Epithelial cell of proximal tubule (primary cell): ENCODE measurements at regions not wholly inside any gene's neighbourhood (a gene's known extent, or its start where the extent isn't known, plus 50 kb on each side); places are given as distances from the start of the nearest gene placed in this dataset.

Experiments used
- DNase-seq: peaks from one replicate; pipeline ENCODE4 v3.0.0-alpha.2; 2011; ENCODE audit warnings: low read depth
- H3K4me3 ChIP-seq: 2 replicates; pipeline ENCODE4 v1.5.1; 2011; ENCODE audit warnings: low read depth, mild to moderate bottlenecking, low read length
- CTCF ChIP-seq: conservative IDR thresholded peaks from 2 replicates; pipeline ENCODE4 v1.5.1; 2012; ENCODE audit warnings: low read depth, mild to moderate bottlenecking, low read length

- DNase-seq, result no peak
- TF ChIP-seq CTCF, result no peak
- H3K4me3 ChIP-seq, result no peak overlapping the region
Observed at GRCh38 chr18:65631766-65632165, 119.0 kb upstream of the CDH7 start.

GRCh38 chr18:65628390-65628789 lies 122.4 kb upstream of the CDH7 start:
- no peak overlapping the region for H3K4me3 ChIP-seq
- DNase-seq, result no peak
- no peak for TF ChIP-seq CTCF

GRCh38 chr18:65623676-65624075 lies 127.1 kb upstream of the CDH7 start:
- no peak overlapping the region for H3K4me3 ChIP-seq
- no peak for TF ChIP-seq CTCF
- DNase-seq, result no peak

- DNase-seq, result no peak
- H3K4me3 ChIP-seq, result no peak overlapping the region
- TF ChIP-seq CTCF, result no peak
Observed at GRCh38 chr18:65622436-65622835, 128.4 kb upstream of the CDH7 start.

GRCh38 chr18:65620076-65620696 lies 130.6 kb upstream of the CDH7 start:
- no peak for DNase-seq
- TF ChIP-seq CTCF, result no peak
- H3K4me3 ChIP-seq, result no peak overlapping the region

GRCh38 chr18:65610939-65611338 lies 139.9 kb upstream of the CDH7 start:
- no peak overlapping the region for H3K4me3 ChIP-seq
- DNase-seq, result no peak
- no peak for TF ChIP-seq CTCF

- no peak overlapping the region for H3K4me3 ChIP-seq
- no peak for TF ChIP-seq CTCF
- no peak for DNase-seq
Observed at GRCh38 chr18:65608471-65608870, 142.3 kb upstream of the CDH7 start.
